ENCODE measurements at regions not wholly inside any gene's neighbourhood (a gene's known extent, or its start where the extent isn't known, plus 50 kb on each side); places are given as distances from the start of the nearest gene placed in this dataset.
"Not testable (repeated sequence)": the region's sequence is repeated elsewhere in the genome, so short reads cannot be mapped to it uniquely, and the experiment has no call there.

DNA sequence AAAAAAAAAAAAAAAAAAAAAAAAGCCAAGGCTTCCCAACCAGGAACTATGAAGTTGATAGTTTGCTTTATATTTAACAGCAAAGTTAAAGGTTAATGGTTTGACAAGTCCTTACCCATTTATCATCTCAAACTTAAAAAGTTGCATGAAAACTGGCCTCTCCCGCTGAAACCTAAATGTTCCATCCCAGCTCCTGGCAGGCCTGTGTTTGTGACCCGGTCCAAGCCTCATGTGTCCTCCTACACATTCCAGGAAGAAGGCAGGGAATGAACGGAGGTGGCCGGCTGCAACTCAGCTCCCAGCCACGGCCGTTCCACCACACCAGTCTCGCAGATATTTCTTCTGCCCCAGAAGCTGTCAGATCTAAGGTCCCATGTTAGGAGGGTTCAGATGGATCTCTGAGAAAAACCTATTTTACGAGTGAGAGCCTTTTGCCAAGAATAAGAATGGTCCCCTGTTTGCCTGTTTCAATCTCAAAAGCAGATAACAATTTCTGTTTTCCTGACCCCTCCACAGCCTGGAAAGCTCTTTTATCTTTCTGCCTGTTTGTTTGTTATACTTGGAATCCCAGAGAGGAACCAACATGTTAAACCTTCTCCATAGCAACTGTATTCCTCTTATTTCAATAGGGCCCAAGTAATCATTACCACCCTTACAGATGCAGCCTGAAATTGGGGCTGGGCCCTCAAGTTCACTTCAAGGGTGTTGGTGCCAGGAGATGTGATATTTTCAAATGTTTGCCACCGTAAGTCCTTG is 56.5 kb downstream of the KCTD12 start:
- no peak for DNase-seq

- DNase-seq: no peak
These were observed 57.9 kb downstream of the KCTD12 start for GRCh38 chr13:76828316-76828741.

- no peak for DNase-seq
These were observed 59.7 kb downstream of the KCTD12 start for GRCh38 chr13:76826527-76826926.

- no peak for DNase-seq
These were observed 60.8 kb downstream of the KCTD12 start for GRCh38 chr13:76825430-76825829.

GRCh38 chr13:76823969-76824368 is 62.2 kb downstream of the KCTD12 start:
- no peak for DNase-seq

GRCh38 chr13:76822698-76823267 is 63.4 kb downstream of the KCTD12 start:
- DNase-seq: no peak

DNA sequence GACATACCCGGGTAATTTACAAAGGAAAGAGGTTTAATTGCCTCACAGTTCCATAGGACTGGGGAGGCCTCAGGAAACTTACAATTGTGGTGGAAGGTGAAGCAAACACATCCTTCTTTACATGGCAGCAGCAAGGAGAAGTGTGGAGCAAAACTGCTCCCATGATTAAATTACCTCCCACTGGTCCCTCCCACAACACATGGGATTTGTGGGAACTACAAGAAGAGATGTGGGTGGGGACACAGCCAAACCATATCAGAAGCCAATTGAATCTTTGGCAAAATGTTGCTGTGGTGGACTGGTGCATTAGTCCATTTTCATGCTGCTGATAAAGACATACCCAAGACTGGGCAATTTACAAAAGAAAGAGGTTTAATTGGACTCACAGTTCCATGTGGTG is 65.0 kb downstream of the KCTD12 start:
- DNase-seq: not testable (repeated sequence)

DNA sequence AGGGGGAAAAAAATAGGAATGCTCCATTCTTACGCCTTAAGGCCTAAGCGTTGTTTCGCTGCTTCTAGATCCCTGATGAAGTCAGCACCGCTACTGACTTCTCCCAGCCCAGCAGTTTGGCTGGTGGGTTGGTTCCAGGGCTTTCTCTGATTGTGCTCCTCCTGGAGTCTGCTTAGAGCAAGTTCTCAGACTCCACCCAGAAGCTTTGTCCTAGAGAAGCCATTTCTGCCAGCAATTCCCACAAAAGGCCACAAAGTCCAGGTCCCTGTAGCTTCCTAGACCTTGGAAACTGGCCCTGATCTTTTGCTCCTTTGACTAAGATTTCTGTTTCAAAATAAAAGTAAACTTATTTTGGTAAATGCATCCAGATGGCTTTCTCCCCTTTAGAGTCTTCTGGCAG is 65.4 kb downstream of the KCTD12 start:
- DNase-seq: no peak

GRCh38 chr13:76816394-76816793 is 69.8 kb downstream of the KCTD12 start:
- no peak for DNase-seq

DNA sequence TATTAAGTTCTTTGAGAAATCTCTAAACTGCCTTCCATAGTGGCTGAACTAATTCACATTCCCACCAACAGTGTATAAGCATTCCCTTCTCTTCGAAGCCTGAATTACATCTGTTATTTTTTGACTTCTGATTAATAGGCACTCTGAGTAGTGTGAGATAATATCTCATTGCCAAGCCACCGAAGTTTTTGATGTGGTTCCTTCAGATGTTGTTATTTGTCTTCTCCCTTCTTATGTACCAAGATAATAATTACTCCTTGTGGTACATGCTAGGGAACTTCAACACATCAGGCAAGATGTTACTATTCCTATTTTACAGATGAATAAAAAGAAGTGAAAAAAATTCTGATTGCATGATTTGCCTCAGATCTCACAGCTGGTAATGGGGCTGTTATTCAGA is 70.9 kb downstream of the KCTD12 start:
- DNase-seq: no peak

DNA sequence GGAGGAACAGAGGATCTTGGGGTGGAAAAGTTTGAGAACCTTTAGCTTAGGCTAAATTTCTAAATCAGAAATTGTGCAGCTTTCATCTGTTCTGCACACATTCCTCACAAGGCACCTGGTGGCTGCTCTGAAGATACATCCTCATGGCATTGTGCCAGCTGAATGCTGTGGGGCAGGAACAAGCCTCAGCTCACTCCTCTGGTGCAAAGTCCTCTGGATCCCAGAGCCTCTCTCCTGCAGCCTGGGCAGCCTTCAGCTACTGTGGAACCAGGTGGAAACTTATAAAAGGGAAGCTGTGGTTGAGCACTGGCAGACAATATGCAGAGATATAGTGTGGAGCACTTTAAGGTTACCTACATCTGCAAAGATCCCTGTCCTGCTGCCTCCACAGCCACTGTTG is 72.3 kb downstream of the KCTD12 start:
- no peak for DNase-seq

- DNase-seq: no peak
These were observed 73.1 kb downstream of the KCTD12 start for GRCh38 chr13:76813000-76813691.

- no peak for DNase-seq
These were observed 73.9 kb downstream of the KCTD12 start for GRCh38 chr13:76812206-76812897.

GRCh38 chr13:76809389-76809788 is 76.8 kb downstream of the KCTD12 start:
- DNase-seq: no peak

GRCh38 chr13:76808927-76809326 is 77.3 kb downstream of the KCTD12 start:
- no peak for DNase-seq

- DNase-seq: no peak
These were observed 81.4 kb downstream of the KCTD12 start for GRCh38 chr13:76804801-76805200.

GRCh38 chr13:76803831-76804230 is 82.4 kb downstream of the KCTD12 start:
- no peak for DNase-seq

- DNase-seq: no peak
These were observed 85.3 kb downstream of the KCTD12 start for GRCh38 chr13:76800943-76801342.

DNA sequence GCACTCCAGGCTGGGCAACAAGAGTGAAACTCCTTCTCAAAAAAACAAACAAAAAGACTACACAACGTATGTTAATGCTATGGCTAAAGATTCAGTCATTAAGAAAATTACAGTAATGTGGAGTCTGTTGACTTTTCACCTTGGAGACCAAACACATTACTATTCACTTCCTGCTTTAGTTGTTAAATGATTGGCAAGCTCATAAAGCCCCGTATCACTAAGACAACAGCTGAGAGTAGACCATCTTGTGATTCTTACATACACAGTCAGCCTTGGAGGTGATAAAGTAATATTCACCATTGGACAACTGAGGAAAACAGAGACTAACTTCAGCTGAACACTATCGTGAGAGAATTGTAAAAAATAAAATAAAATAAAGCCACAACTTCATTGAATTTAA is 86.5 kb downstream of the KCTD12 start:
- no peak for DNase-seq

- DNase-seq: no peak
These were observed 88.2 kb downstream of the KCTD12 start for GRCh38 chr13:76798037-76798436.

DNA sequence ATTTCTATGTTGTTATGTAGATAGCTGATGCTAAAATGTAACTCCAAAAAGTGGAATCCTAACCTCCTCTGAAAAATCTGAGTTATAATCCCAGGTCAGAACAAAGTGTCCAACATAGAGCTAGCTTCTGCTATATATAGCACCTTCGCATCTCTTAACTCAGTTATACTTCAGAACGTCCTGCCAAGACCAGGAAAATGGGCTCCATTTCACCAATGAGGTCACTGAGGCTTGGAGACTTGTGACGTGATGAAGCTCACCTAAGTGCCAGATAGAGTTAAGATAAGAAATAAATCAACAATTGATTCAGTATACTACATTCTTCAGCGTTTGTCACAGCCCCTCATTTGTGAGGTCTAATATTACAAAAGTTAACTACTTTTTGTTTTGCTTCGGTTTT is 88.8 kb downstream of the KCTD12 start:
- no peak for DNase-seq

DNA sequence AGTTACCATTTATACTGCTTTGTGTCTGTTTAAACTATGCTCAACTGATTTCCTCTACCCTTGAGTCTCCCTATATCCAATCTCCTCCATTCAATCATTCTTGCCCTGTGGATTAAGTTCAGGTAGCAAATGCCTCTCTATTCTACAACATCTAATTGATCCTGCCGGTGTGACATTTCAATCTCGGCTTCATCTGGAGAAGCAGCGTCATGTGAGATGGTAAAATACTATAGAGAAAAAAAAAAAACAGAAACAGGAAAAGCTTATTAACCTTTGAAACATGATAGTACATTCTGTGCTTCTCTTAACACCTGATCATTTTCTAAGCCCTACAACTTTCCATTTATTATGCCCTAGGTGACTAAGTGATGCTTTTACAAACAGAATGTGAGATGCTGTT is 89.4 kb downstream of the KCTD12 start:
- DNase-seq: no peak

All from activated CD8-positive, alpha-beta memory T cell treated with anti-CD3 and anti-CD28 coated beads, Interleukin-2, amount 50 U/mL, for 4 hours (primary cell).